HG03045 (cell line): ENCODE measurements at regions not wholly inside any gene's neighbourhood (a gene's known extent, or its start where the extent isn't known, plus 50 kb on each side); places are given as distances from the start of the nearest gene placed in this dataset.

ENCODE experiments used
- ATAC-seq: cut with Tn5 transposase; IDR thresholded peaks from one replicate; pipeline ENCODE4 v1.9.1; 2021; ENCODE audit warnings: mild to moderate bottlenecking, moderate library complexity; ENCODE audit not compliant: unreplicated experiment

- no peak for ATAC-seq
These were observed 208.4 kb downstream of the ANAPC1 start for GRCh38 chr2:111675419-111676194.

GRCh38 chr2:111676291-111676822 is 207.6 kb downstream of the ANAPC1 start:
- no peak for ATAC-seq

- no peak for ATAC-seq
These were observed 205.8 kb downstream of the ANAPC1 start for GRCh38 chr2:111678161-111678560.

GRCh38 chr2:111678651-111679050 is 205.3 kb downstream of the ANAPC1 start:
- no peak for ATAC-seq

- no peak for ATAC-seq
These were observed 204.8 kb downstream of the ANAPC1 start for GRCh38 chr2:111679202-111679601.

GRCh38 chr2:111684611-111685010 is 199.4 kb downstream of the ANAPC1 start:
- no peak for ATAC-seq

- no peak for ATAC-seq
These were observed 198.7 kb downstream of the ANAPC1 start for GRCh38 chr2:111685342-111685741.

GRCh38 chr2:111686994-111687393 is 197.0 kb downstream of the ANAPC1 start:
- no peak for ATAC-seq

GRCh38 chr2:111687911-111688310 is 196.1 kb downstream of the ANAPC1 start:
- ATAC-seq = no peak

GRCh38 chr2:111688482-111688881 is 195.5 kb downstream of the ANAPC1 start:
- no peak for ATAC-seq

GRCh38 chr2:111689174-111689573 is 194.8 kb downstream of the ANAPC1 start:
- ATAC-seq = no peak

- ATAC-seq = no peak
These were observed 194.1 kb downstream of the ANAPC1 start for GRCh38 chr2:111689941-111690340.

- ATAC-seq = no peak
These were observed 192.7 kb downstream of the ANAPC1 start for GRCh38 chr2:111691164-111691875.

- no peak for ATAC-seq
These were observed 191.7 kb downstream of the ANAPC1 start for GRCh38 chr2:111692311-111692710.

GRCh38 chr2:111694700-111695101 is 189.3 kb downstream of the ANAPC1 start:
- ATAC-seq = no peak

GRCh38 chr2:111695441-111696007 is 188.5 kb downstream of the ANAPC1 start:
- ATAC-seq = no peak

- ATAC-seq = no peak
These were observed 187.8 kb downstream of the ANAPC1 start for GRCh38 chr2:111696226-111696625.

GRCh38 chr2:111697560-111697959 is 186.4 kb downstream of the ANAPC1 start:
- ATAC-seq = no peak

GRCh38 chr2:111698089-111698488 is 185.9 kb downstream of the ANAPC1 start:
- ATAC-seq = no peak

- no peak for ATAC-seq
These were observed 185.0 kb downstream of the ANAPC1 start for GRCh38 chr2:111698743-111699554.

- no peak for ATAC-seq
These were observed 182.7 kb downstream of the ANAPC1 start for GRCh38 chr2:111701266-111701665.
